ENCODE measurements at regions not wholly inside any gene's neighbourhood (a gene's known extent, or its start where the extent isn't known, plus 50 kb on each side); places are given as distances from the start of the nearest gene placed in this dataset.

DNA sequence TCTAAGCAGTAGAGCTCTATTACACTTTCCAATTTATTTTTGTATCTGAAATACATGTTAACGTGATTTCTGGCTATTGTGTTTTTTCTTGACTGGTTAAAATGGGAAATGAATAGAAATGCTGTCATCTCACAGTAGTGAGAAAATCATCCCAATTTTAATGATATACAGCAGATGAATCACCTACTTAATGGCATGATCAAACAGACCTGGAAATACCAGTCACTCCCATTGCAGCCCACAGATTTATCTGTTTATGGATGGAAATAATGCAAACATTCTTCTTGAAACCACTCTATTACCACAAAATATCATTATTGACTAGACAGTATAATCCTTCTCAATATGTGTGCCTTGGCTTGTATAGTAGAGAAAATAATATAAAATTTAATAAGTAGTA lies 497.8 kb upstream of the ADAMTS5 start:
- Mint-ChIP-seq H3K4me3 (no peak overlapping the region), H3K36me3 (ENCODE audit: low read depth) (no peaks in the 10 kb centered on the region), H3K27me3 (ENCODE audit: insufficient read depth) (no peaks in the 10 kb centered on the region), H3K4me1 (no peaks in the 10 kb centered on the region), H3K27ac (no peak overlapping the region), H3K9me3 (no peaks in the 10 kb centered on the region)
- no CpG with 5 or more reads among the region's 1 CpG for WGBS, 2 experiments (ENCODE audit: insufficient coverage in 1 of 2, insufficient read length in 1 of 2)
- no peak for DNase-seq
- Histone ChIP-seq H3K9ac (ENCODE audit: extremely low read depth, low read length, poor library complexity, severe bottlenecking) (no peak overlapping the region), H3K36me3 (ENCODE audit: control insufficient read depth, insufficient read depth, low read length) (no peaks in the 10 kb centered on the region), H3K27ac (ENCODE audit: low read depth, low read length) (no peak overlapping the region), H3K27me3 (ENCODE audit: control insufficient read depth, insufficient read depth, low read length, poor library complexity, severe bottlenecking) (no peaks in the 10 kb centered on the region), H3K9me3 (ENCODE audit: control insufficient read depth, low read length) (no peaks in the 10 kb centered on the region), H3K4me1 (ENCODE audit: control insufficient read depth, insufficient read depth, low read length) (peaks cover 3% of the 10 kb centered on the region), H3K4me3 (ENCODE audit: low read length) (no peak overlapping the region)
- TF ChIP-seq CTCF (conservative IDR thresholded peaks at IDR 0.05) = no peak

- no peaks in the 10 kb centered on the region for H3K4me1 Mint-ChIP-seq
- peaks cover 3% of the 10 kb centered on the region for H3K4me1 ChIP-seq (ENCODE audit: control insufficient read depth, insufficient read depth, low read length)
- WGBS, 2 experiments (ENCODE audit: insufficient coverage in 1 of 2, insufficient read length in 1 of 2) = 85 to 86% methylated on average over 1 to 2 of the region's 2 CpGs
- no peaks in the 10 kb centered on the region for H3K9me3 ChIP-seq (ENCODE audit: control insufficient read depth, low read length)
- H3K27ac Mint-ChIP-seq = no peak overlapping the region
- no peak overlapping the region for H3K27ac ChIP-seq (ENCODE audit: low read depth, low read length)
- H3K36me3 Mint-ChIP-seq (ENCODE audit: low read depth) = no peaks in the 10 kb centered on the region
- H3K27me3 Mint-ChIP-seq (ENCODE audit: insufficient read depth) = no peaks in the 10 kb centered on the region
- no peaks in the 10 kb centered on the region for H3K9me3 Mint-ChIP-seq
- no peak for TF ChIP-seq CTCF (conservative IDR thresholded peaks at IDR 0.05)
- no peaks in the 10 kb centered on the region for H3K36me3 ChIP-seq (ENCODE audit: control insufficient read depth, insufficient read depth, low read length)
- no peak overlapping the region for H3K4me3 Mint-ChIP-seq
- no peak overlapping the region for H3K9ac ChIP-seq (ENCODE audit: extremely low read depth, low read length, poor library complexity, severe bottlenecking)
- no peak overlapping the region for H3K4me3 ChIP-seq (ENCODE audit: low read length)
- DNase-seq = no peak
- no peaks in the 10 kb centered on the region for H3K27me3 ChIP-seq (ENCODE audit: control insufficient read depth, insufficient read depth, low read length, poor library complexity, severe bottlenecking)
These were observed 495.8 kb upstream of the ADAMTS5 start for GRCh38 chr21:27462726-27463125.

DNA sequence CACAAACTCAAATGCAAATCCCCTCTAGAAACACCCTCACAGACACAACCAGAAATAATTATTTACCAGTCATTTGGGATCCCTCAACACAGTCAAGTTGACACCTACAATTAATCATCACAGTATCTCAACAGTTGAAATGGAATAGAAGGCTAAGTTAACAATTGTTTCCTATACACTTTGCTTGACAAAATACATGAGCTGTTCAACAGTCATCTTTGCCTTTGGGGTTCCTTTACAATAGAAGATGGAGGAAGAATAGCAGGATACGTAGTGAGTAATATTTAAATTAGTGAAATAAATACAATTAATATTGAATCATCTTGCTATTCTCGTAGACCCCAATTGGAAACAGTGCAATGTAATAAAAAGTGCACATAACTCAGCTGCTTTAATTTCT lies 487.3 kb upstream of the ADAMTS5 start:
- H3K9ac ChIP-seq (ENCODE audit: extremely low read depth, low read length, poor library complexity, severe bottlenecking) = no peak overlapping the region
- H3K27me3 Mint-ChIP-seq (ENCODE audit: insufficient read depth) = no peaks in the 10 kb centered on the region
- no peak overlapping the region for H3K4me3 Mint-ChIP-seq
- DNase-seq = no peak
- H3K36me3 Mint-ChIP-seq (ENCODE audit: low read depth) = no peaks in the 10 kb centered on the region
- no peak overlapping the region for H3K4me3 ChIP-seq (ENCODE audit: low read length)
- WGBS, 2 experiments (ENCODE audit: insufficient coverage in 1 of 2, insufficient read length in 1 of 2) = 94% methylated on average over 2 of the region's 2 CpGs; no CpG with 5 or more reads in 1 of the 2 experiments
- peaks cover 2% of the 10 kb centered on the region for H3K4me1 ChIP-seq (ENCODE audit: control insufficient read depth, insufficient read depth, low read length)
- H3K27me3 ChIP-seq (ENCODE audit: control insufficient read depth, insufficient read depth, low read length, poor library complexity, severe bottlenecking) = no peaks in the 10 kb centered on the region
- no peak overlapping the region for H3K27ac Mint-ChIP-seq
- H3K27ac ChIP-seq (ENCODE audit: low read depth, low read length) = no peak overlapping the region
- no peaks in the 10 kb centered on the region for H3K36me3 ChIP-seq (ENCODE audit: control insufficient read depth, insufficient read depth, low read length)
- peaks cover 1% of the 10 kb centered on the region for H3K4me1 Mint-ChIP-seq
- no peaks in the 10 kb centered on the region for H3K9me3 ChIP-seq (ENCODE audit: control insufficient read depth, low read length)
- TF ChIP-seq CTCF (conservative IDR thresholded peaks at IDR 0.05) = no peak
- no peaks in the 10 kb centered on the region for H3K9me3 Mint-ChIP-seq

All from endodermal cell (in vitro differentiated cells).